GM23338 (cell line): ENCODE measurements at regions not wholly inside any gene's neighbourhood (a gene's known extent, or its start where the extent isn't known, plus 50 kb on each side); places are given as distances from the start of the nearest gene placed in this dataset.

Experiments used
- ATAC-seq: fragments of 200-7000 bp; cut with Tn5 transposase; 3 replicates; pipeline ENCODE4 v1.9.1; 2020
- DNase-seq: peaks from one replicate; pipeline ENCODE4 v3.0.0-alpha.2; 2015; ENCODE audit warnings: low spot score
- H2AFZ ChIP-seq: fragments of 200-600 bp; sonication (generic); 2 replicates; pipeline ENCODE4 v1.8.0; 2016; ENCODE audit warnings: antibody characterized with exemption, mild to moderate bottlenecking, moderate library complexity
- H3F3A ChIP-seq: fragments of 200-600 bp; sonication (generic); replicated peaks from 2 replicates; pipeline ENCODE4 v1.8.0; 2017; ENCODE audit warnings: antibody characterized with exemption, mixed run types, low read depth
- H3K27ac ChIP-seq: fragments of 200-600 bp; sonication (generic); 2 replicates; pipeline ENCODE4 v1.6.1; 2016; ENCODE audit warnings: low read depth
- H3K27me3 ChIP-seq: fragments of 200-600 bp; sonication (generic); 2 replicates; pipeline ENCODE4 v1.8.0; 2016; ENCODE audit warnings: mild to moderate bottlenecking, mixed run types, moderate library complexity; ENCODE audit not compliant: insufficient read depth
- H3K36me3 ChIP-seq: fragments of 200-600 bp; sonication (generic); 2 replicates; pipeline ENCODE4 v1.8.0; 2016; ENCODE audit warnings: mild to moderate bottlenecking; ENCODE audit not compliant: insufficient read depth
- H3K4me1 ChIP-seq: fragments of 200-600 bp; sonication (generic); 2 replicates; pipeline ENCODE4 v1.8.0; 2016; ENCODE audit warnings: mild to moderate bottlenecking, moderate library complexity; ENCODE audit not compliant: insufficient read depth
- H3K4me2 ChIP-seq: fragments of 200-600 bp; sonication (generic); 2 replicates; pipeline ENCODE4 v1.7.1; 2017; ENCODE audit warnings: mixed run types
- H3K4me3 ChIP-seq: fragments of 200-600 bp; sonication (generic); 2 replicates; pipeline ENCODE4 v1.6.1; 2016; ENCODE audit warnings: mixed run types
- H3K79me2 ChIP-seq: fragments of 200-600 bp; sonication (generic); replicated peaks from 2 replicates; pipeline ENCODE4 v1.8.0; 2017; ENCODE audit warnings: mild to moderate bottlenecking; ENCODE audit not compliant: insufficient read depth
- H3K9me2 ChIP-seq: fragments of 200-600 bp; sonication (generic); 2 replicates; pipeline ENCODE4 v1.8.0; 2017; ENCODE audit not compliant: insufficient read depth
- H4K20me1 ChIP-seq: fragments of 200-600 bp; sonication (generic); replicated peaks from 2 replicates; pipeline ENCODE4 v1.8.0; 2017; ENCODE audit warnings: mild to moderate bottlenecking; ENCODE audit not compliant: insufficient read depth
- H3K27ac Mint-ChIP-seq: 2 replicates; pipeline ENCODE4 v1.8.0; 2020; ENCODE audit warnings: inconsistent platforms, mild to moderate bottlenecking, moderate library complexity, mixed read lengths
- H3K27me3 Mint-ChIP-seq: 3 replicates; pipeline ENCODE4 v1.8.0; 2022; ENCODE audit warnings: low read depth, mild to moderate bottlenecking, moderate library complexity, mixed read lengths, inconsistent platforms; ENCODE audit not compliant: insufficient read depth, poor library complexity
- H3K36me3 Mint-ChIP-seq: 3 replicates; pipeline ENCODE4 v1.8.0; 2021; ENCODE audit warnings: low read depth, mild to moderate bottlenecking, inconsistent platforms, moderate library complexity, mixed read lengths
- H3K4me1 Mint-ChIP-seq: 3 replicates; pipeline ENCODE4 v1.8.0; 2020; ENCODE audit warnings: mild to moderate bottlenecking, inconsistent platforms, mixed read lengths
- H3K4me3 Mint-ChIP-seq: 3 replicates; pipeline ENCODE4 v1.8.0; 2021; ENCODE audit warnings: moderate library complexity, mild to moderate bottlenecking, inconsistent platforms, mixed read lengths
- H3K9me3 Mint-ChIP-seq: 3 replicates; pipeline ENCODE4 v1.8.0; 2020; ENCODE audit warnings: moderate library complexity, mild to moderate bottlenecking, inconsistent platforms, mixed read lengths
- CREB1 ChIP-seq: fragments of 250-450 bp; sonication (Bioruptor Pico); IDR thresholded peaks from 2 replicates; pipeline ENCODE4 v1.5.0; 2020; ENCODE audit warnings: low read depth, mild to moderate bottlenecking, moderate library complexity
- CTCF ChIP-seq, 2 experiments: fragments of 200-600 bp in 1 of 2; sonication (generic) in 1 of 2; conservative IDR thresholded peaks; 2 replicates each; pipeline versions ENCODE4 v1.5.1 to v1.6.1; 2016 to 2017; ENCODE audit warnings: antibody characterized with exemption in 2 of 2, low read depth in 2 of 2, mild to moderate bottlenecking in 2 of 2, moderate library complexity in 1 of 2
- EZH2 ChIP-seq: fragments of 200-600 bp; sonication (generic); IDR thresholded peaks from one replicate; pipeline ENCODE4 v1.8.0; 2017; ENCODE audit warnings: antibody characterized with exemption, mild to moderate bottlenecking, low read depth; ENCODE audit not compliant: unreplicated experiment
- EZH2phosphoT487 ChIP-seq: fragments of 200-600 bp; sonication (generic); IDR thresholded peaks from one replicate; pipeline ENCODE4 v1.8.1; 2018; ENCODE audit warnings: antibody characterized with exemption; ENCODE audit not compliant: unreplicated experiment
- JUNB ChIP-seq: IDR thresholded peaks from one replicate; pipeline ENCODE4 v1.6.1; 2016; ENCODE audit warnings: antibody characterized with exemption; ENCODE audit not compliant: unreplicated experiment
- NANOG ChIP-seq: IDR thresholded peaks from 2 replicates; pipeline ENCODE4 v1.6.1; 2016; ENCODE audit warnings: antibody characterized with exemption, borderline replicate concordance
- POLR2AphosphoS5 ChIP-seq: IDR thresholded peaks from 2 replicates; pipeline ENCODE4 v1.6.1; 2016; ENCODE audit warnings: antibody characterized with exemption, low read depth
- STAT1 ChIP-seq: IDR thresholded peaks from one replicate; pipeline ENCODE4 v1.6.1; 2016; ENCODE audit warnings: antibody characterized with exemption; ENCODE audit not compliant: unreplicated experiment
- ZNF114 ChIP-seq: fragments of 250-450 bp; sonication (Bioruptor Pico); IDR thresholded peaks from 2 replicates; pipeline ENCODE4 v1.5.0; 2020; ENCODE audit warnings: mild to moderate bottlenecking, moderate library complexity
- ZNF331 ChIP-seq: fragments of 250-450 bp; sonication (Bioruptor Pico); IDR thresholded peaks from 2 replicates; pipeline ENCODE4 v1.5.0; 2020; ENCODE audit warnings: low read depth, mild to moderate bottlenecking, moderate library complexity
- TF ChIP-seq, protein P1 (sequence below): IDR thresholded peaks from 2 replicates; pipeline ENCODE4 v1.6.1; 2016; ENCODE audit warnings: antibody characterized with exemption
- TF ChIP-seq, protein P2 (sequence below): fragments of 250-450 bp; sonication (Bioruptor Pico); IDR thresholded peaks from 2 replicates; pipeline ENCODE4 v1.5.0; 2020; ENCODE audit warnings: mild to moderate bottlenecking, moderate library complexity

DNA sequence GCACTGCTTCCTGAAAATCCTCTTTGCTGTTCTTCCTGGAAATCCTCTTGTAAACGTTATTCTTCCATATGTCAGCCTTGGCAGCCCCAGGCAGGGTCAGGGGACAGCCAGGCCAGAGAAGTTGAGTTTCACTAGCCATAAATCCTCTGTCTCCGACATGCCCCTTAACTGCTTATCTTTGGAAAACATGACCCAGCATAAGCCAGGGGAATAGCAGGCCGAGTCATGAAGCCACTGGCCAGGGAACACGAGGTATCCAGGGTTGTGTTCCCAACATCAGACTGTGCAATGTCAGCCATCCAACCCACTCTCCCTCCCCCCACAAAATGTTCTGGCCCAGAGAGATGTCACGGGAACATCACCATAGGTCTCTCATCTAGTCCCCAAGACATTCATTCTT, 453.9 kb downstream of the MED13L start:
- H4K20me1 ChIP-seq: no peaks in the 10 kb centered on the region
- H3K27me3 Mint-ChIP-seq: peaks cover 2% of the 10 kb centered on the region
- H3K4me3 Mint-ChIP-seq: no peak overlapping the region
- H2AFZ ChIP-seq: no peak overlapping the region
- H3K27ac ChIP-seq: no peak overlapping the region
- no peaks in the 10 kb centered on the region for H3K79me2 ChIP-seq
- no peaks in the 10 kb centered on the region for H3K36me3 ChIP-seq
- DNase-seq (no peak), ATAC-seq (no peak)
- no peaks in the 10 kb centered on the region for H3K4me1 ChIP-seq
- no peaks in the 10 kb centered on the region for H3K27me3 ChIP-seq
- no peak overlapping the region for H3K4me3 ChIP-seq
- H3K9me2 ChIP-seq: no peaks in the 10 kb centered on the region
- no peak overlapping the region for H3K27ac Mint-ChIP-seq
- H3K36me3 Mint-ChIP-seq: no peaks in the 10 kb centered on the region
- no peaks in the 10 kb centered on the region for H3K4me1 Mint-ChIP-seq
- no peaks in the 10 kb centered on the region for H3F3A ChIP-seq
- H3K9me3 Mint-ChIP-seq: peaks cover 20% of the 10 kb centered on the region
- TF ChIP-seq, protein P1, sequence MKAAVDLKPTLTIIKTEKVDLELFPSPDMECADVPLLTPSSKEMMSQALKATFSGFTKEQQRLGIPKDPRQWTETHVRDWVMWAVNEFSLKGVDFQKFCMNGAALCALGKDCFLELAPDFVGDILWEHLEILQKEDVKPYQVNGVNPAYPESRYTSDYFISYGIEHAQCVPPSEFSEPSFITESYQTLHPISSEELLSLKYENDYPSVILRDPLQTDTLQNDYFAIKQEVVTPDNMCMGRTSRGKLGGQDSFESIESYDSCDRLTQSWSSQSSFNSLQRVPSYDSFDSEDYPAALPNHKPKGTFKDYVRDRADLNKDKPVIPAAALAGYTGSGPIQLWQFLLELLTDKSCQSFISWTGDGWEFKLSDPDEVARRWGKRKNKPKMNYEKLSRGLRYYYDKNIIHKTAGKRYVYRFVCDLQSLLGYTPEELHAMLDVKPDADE: no peak
- TF ChIP-seq STAT1: no peak
- TF ChIP-seq ZNF331: no peak
- H3K4me2 ChIP-seq: no peak overlapping the region

GRCh38 chr12:115820656-115821055, 456.8 kb downstream of the MED13L start:
- Histone ChIP-seq H3K27ac (no peak overlapping the region), H3K9me2 (no peaks in the 10 kb centered on the region), H2AFZ (no peak overlapping the region), H3K4me3 (no peak overlapping the region), H3K27me3 (no peaks in the 10 kb centered on the region), H3K36me3 (no peaks in the 10 kb centered on the region), H3F3A (no peaks in the 10 kb centered on the region), H4K20me1 (no peaks in the 10 kb centered on the region), H3K79me2 (no peaks in the 10 kb centered on the region), H3K4me2 (no peak overlapping the region), H3K4me1 (no peaks in the 10 kb centered on the region)
- Mint-ChIP-seq H3K36me3 (no peaks in the 10 kb centered on the region), H3K4me3 (no peak overlapping the region), H3K27me3 (no peaks in the 10 kb centered on the region), H3K27ac (no peak overlapping the region), H3K4me1 (no peaks in the 10 kb centered on the region), H3K9me3 (peaks cover 12% of the 10 kb centered on the region)
- ATAC-seq (no peak), DNase-seq (no peak)
- TF ChIP-seq ZNF331 (no peak), POLR2AphosphoS5 (no peak), NANOG (no peak), JUNB (no peak), ZNF114 (CRISPR knock-in tag) (no peak), CREB1 (CRISPR knock-in tag) (no peak), STAT1 (no peak), CTCF (conservative IDR thresholded peaks at IDR 0.05; ENCODE audit: low read depth in 2 of 2) (no peak), EZH2 (no peak), EZH2phosphoT487 (no peak)
- TF ChIP-seq, protein P2, sequence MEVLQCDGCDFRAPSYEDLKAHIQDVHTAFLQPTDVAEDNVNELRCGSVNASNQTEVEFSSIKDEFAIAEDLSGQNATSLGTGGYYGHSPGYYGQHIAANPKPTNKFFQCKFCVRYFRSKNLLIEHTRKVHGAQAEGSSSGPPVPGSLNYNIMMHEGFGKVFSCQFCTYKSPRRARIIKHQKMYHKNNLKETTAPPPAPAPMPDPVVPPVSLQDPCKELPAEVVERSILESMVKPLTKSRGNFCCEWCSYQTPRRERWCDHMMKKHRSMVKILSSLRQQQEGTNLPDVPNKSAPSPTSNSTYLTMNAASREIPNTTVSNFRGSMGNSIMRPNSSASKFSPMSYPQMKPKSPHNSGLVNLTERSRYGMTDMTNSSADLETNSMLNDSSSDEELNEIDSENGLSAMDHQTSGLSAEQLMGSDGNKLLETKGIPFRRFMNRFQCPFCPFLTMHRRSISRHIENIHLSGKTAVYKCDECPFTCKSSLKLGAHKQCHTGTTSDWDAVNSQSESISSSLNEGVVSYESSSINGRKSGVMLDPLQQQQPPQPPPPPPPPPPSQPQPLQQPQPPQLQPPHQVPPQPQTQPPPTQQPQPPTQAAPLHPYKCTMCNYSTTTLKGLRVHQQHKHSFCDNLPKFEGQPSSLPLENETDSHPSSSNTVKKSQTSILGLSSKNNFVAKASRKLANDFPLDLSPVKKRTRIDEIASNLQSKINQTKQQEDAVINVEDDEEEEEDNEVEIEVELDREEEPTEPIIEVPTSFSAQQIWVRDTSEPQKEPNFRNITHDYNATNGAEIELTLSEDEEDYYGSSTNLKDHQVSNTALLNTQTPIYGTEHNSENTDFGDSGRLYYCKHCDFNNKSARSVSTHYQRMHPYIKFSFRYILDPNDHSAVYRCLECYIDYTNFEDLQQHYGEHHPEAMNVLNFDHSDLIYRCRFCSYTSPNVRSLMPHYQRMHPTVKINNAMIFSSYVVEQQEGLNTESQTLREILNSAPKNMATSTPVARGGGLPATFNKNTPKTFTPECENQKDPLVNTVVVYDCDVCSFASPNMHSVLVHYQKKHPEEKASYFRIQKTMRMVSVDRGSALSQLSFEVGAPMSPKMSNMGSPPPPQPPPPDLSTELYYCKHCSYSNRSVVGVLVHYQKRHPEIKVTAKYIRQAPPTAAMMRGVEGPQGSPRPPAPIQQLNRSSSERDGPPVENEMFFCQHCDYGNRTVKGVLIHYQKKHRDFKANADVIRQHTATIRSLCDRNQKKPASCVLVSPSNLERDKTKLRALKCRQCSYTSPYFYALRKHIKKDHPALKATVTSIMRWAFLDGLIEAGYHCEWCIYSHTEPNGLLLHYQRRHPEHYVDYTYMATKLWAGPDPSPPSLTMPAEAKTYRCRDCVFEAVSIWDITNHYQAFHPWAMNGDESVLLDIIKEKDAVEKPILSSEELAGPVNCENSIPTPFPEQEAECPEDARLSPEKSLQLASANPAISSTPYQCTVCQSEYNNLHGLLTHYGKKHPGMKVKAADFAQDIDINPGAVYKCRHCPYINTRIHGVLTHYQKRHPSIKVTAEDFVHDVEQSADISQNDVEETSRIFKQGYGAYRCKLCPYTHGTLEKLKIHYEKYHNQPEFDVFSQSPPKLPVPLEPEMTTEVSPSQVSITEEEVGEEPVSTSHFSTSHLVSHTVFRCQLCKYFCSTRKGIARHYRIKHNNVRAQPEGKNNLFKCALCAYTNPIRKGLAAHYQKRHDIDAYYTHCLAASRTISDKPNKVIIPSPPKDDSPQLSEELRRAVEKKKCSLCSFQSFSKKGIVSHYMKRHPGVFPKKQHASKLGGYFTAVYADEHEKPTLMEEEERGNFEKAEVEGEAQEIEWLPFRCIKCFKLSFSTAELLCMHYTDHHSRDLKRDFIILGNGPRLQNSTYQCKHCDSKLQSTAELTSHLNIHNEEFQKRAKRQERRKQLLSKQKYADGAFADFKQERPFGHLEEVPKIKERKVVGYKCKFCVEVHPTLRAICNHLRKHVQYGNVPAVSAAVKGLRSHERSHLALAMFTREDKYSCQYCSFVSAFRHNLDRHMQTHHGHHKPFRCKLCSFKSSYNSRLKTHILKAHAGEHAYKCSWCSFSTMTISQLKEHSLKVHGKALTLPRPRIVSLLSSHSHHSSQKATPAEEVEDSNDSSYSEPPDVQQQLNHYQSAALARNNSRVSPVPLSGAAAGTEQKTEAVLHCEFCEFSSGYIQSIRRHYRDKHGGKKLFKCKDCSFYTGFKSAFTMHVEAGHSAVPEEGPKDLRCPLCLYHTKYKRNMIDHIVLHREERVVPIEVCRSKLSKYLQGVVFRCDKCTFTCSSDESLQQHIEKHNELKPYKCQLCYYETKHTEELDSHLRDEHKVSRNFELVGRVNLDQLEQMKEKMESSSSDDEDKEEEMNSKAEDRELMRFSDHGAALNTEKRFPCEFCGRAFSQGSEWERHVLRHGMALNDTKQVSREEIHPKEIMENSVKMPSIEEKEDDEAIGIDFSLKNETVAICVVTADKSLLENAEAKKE (CRISPR knock-in tag): no peak
- TF ChIP-seq, protein P1: no peak
